K562 (cell line): ENCODE measurements at regions not wholly inside any gene's neighbourhood (a gene's known extent, or its start where the extent isn't known, plus 50 kb on each side); places are given as distances from the start of the nearest gene placed in this dataset.

Experiments
- CTCF ChIP-seq, 3 experiments: IDR thresholded peaks in 2 of 3; conservative IDR thresholded peaks in 1 of 3; 2 replicates each; pipeline ENCODE4 v1.5.1; 2011 to 2012; ENCODE audit warnings: low read length in 3 of 3, mild to moderate bottlenecking in 3 of 3, control low read depth in 2 of 3, improper control_type of control experiment in 1 of 3, inconsistent platforms in 1 of 3, low read depth in 1 of 3, mixed read lengths in 1 of 3, moderate library complexity in 1 of 3; ENCODE audit not compliant: insufficient read depth in 2 of 3
- FOXM1 ChIP-seq, 2 experiments: fragments of 450-650 bp in 1 of 2; sonication (generic) in 1 of 2; formaldehyde crosslinking in 1 of 2; IDR thresholded peaks; 2 replicates each; pipeline versions ENCODE4 v1.6.1 to v1.9.0; 2017 to 2022; ENCODE audit warnings: low read depth in 2 of 2, mild to moderate bottlenecking in 2 of 2, missing genetic modification reagents in 1 of 2, moderate library complexity in 1 of 2
- PYGO2 ChIP-seq: fragments of 450-650 bp; IDR thresholded peaks from 2 replicates; pipeline ENCODE4 v1.6.1; 2016; ENCODE audit warnings: mild to moderate bottlenecking, missing genetic modification characterization, moderate library complexity, missing compliant biosample characterization
- ZBTB34 ChIP-seq: fragments of 250-450 bp; sonication (Bioruptor Pico); IDR thresholded peaks from 2 replicates; pipeline ENCODE4 v1.8.0; 2021; ENCODE audit warnings: mild to moderate bottlenecking, moderate library complexity
- ZNF23 ChIP-seq: fragments of 250-450 bp; sonication (Bioruptor Pico); IDR thresholded peaks from 2 replicates; pipeline ENCODE4 v1.4.0; 2020; ENCODE audit warnings: mild to moderate bottlenecking

- no peak for TF ChIP-seq FOXM1 (IDR thresholded peaks at IDR 0.05; ENCODE audit: low read depth)
- TF ChIP-seq FOXM1 (CRISPR knock-in tag; IDR thresholded peaks at IDR 0.05; ENCODE audit: low read depth) = no peak
- no peak for TF ChIP-seq ZNF23 (CRISPR knock-in tag)
- no peak for TF ChIP-seq ZBTB34 (CRISPR knock-in tag)
- TF ChIP-seq CTCF (IDR thresholded peaks at IDR 0.05 in 2 of 3, conservative IDR thresholded peaks at IDR 0.05 in 1 of 3; ENCODE audit: insufficient read depth in 2 of 3, low read depth in 1 of 3, low read length in 3 of 3) = no peak
- TF ChIP-seq PYGO2 (tag) = no peak
Observed at GRCh38 chr14:65214741-65215140, 112.4 kb upstream of the MAX start.
